MCF 10A (cell line): ENCODE measurements at regions not wholly inside any gene's neighbourhood (a gene's known extent, or its start where the extent isn't known, plus 50 kb on each side); places are given as distances from the start of the nearest gene placed in this dataset.
"Not testable (repeated sequence)": the region's sequence is repeated elsewhere in the genome, so short reads cannot be mapped to it uniquely, and the experiment has no call there.

ENCODE experiments used
- BruUV-seq: library from RNA; stranded (reverse); fragments of 400-500 nt; replicated peaks from 2 replicates; lab custom pipeline; 2021; lab: Mats Ljungman, UMichigan
- CTCF ChIA-PET: fragments of 300-600 bp; sonication (Branson Sonifier 250); formaldehyde crosslinking; extraction: SDS; loops from one replicate; lab custom pipeline; 2021; ENCODE audit warnings: antibody characterized with exemption, inconsistent platforms; lab: Yijun Ruan, JAX
- POLR2A ChIA-PET: fragments of 300-600, 350-650 bp; sonication (Branson Sonifier 250); formaldehyde crosslinking; extraction: SDS; loops from one replicate; lab custom pipeline; 2020; ENCODE audit warnings: antibody characterized with exemption, inconsistent platforms; lab: Yijun Ruan, JAX
- DNase-seq: peaks from one replicate; pipeline ENCODE4 v3.0.0-alpha.2; 2018; ENCODE audit not compliant: unreplicated experiment
- H3K27ac Mint-ChIP-seq: one replicate; pipeline ENCODE4 v1.8.0; 2022; ENCODE audit warnings: mild to moderate bottlenecking, low read depth, mixed read lengths; ENCODE audit not compliant: unreplicated experiment
- H3K27me3 Mint-ChIP-seq: one replicate; pipeline ENCODE4 v1.8.0; 2022; ENCODE audit warnings: mixed read lengths; ENCODE audit not compliant: insufficient read depth, unreplicated experiment
- H3K36me3 Mint-ChIP-seq: one replicate; pipeline ENCODE4 v1.8.0; 2022; ENCODE audit warnings: mild to moderate bottlenecking, moderate library complexity, mixed read lengths; ENCODE audit not compliant: insufficient read depth, unreplicated experiment
- H3K4me1 Mint-ChIP-seq: one replicate; pipeline ENCODE4 v1.8.0; 2022; ENCODE audit warnings: mixed read lengths; ENCODE audit not compliant: insufficient read depth, unreplicated experiment
- H3K4me3 Mint-ChIP-seq: one replicate; pipeline ENCODE4 v1.8.0; 2022; ENCODE audit warnings: mild to moderate bottlenecking, moderate library complexity, mixed read lengths; ENCODE audit not compliant: unreplicated experiment
- H3K9me3 Mint-ChIP-seq: one replicate; pipeline ENCODE4 v1.8.0; 2022; ENCODE audit warnings: mixed read lengths; ENCODE audit not compliant: unreplicated experiment
- intact Hi-C: fragments of 100-400 bp; cut with micrococcal nuclease; formaldehyde crosslinking; loops from 2 replicates; pipeline ENCODE4 v1.14.1; 2022
- TF ChIP-seq, protein P1 (sequence below): fragments of 200-600 bp; IDR thresholded peaks from one replicate; pipeline ENCODE4 v1.8.0; 2022; ENCODE audit warnings: antibody characterized with exemption, mild to moderate bottlenecking; ENCODE audit not compliant: unreplicated experiment

DNA sequence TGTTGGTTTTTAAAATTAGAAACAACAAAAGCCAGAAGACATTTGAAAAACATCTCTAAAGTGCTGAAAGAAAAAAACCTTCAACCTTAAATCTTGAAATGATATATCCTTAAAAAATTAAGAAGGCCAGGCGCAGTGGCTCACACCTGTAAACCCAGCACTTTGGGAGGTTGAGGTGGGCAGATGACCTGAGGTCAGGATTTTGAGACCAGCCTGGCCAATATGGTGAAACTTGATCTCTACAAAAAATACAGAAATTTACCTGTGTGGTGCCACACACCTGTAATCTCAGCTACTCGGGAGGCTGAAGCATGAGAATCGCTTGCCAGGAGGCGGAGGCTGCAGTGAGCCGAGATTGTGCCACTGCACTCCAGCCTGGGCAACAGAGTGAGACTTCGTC lies 87.7 kb upstream of the SIX2 start:
- DNase-seq = no peak
- Mint-ChIP-seq H3K4me1 (no peaks in the 10 kb centered on the region), H3K4me3 (no peak overlapping the region), H3K36me3 (no peaks in the 10 kb centered on the region), H3K27me3 (peaks cover 39% of the 10 kb centered on the region), H3K27ac (no peak overlapping the region), H3K9me3 (no peaks in the 10 kb centered on the region)
- CTCF ChIA-PET = interaction anchor here (0.7 kb wide), 1 partner anchor 17 kb away, joined by 4 read pairs; no protein-coding TSS in a partner anchor
- BruUV-seq = no TSS peak
- intact Hi-C loops = no loop called here
- POLR2A ChIA-PET = no interaction called here
- TF ChIP-seq, protein P1, sequence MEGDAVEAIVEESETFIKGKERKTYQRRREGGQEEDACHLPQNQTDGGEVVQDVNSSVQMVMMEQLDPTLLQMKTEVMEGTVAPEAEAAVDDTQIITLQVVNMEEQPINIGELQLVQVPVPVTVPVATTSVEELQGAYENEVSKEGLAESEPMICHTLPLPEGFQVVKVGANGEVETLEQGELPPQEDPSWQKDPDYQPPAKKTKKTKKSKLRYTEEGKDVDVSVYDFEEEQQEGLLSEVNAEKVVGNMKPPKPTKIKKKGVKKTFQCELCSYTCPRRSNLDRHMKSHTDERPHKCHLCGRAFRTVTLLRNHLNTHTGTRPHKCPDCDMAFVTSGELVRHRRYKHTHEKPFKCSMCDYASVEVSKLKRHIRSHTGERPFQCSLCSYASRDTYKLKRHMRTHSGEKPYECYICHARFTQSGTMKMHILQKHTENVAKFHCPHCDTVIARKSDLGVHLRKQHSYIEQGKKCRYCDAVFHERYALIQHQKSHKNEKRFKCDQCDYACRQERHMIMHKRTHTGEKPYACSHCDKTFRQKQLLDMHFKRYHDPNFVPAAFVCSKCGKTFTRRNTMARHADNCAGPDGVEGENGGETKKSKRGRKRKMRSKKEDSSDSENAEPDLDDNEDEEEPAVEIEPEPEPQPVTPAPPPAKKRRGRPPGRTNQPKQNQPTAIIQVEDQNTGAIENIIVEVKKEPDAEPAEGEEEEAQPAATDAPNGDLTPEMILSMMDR = no peak

DNA sequence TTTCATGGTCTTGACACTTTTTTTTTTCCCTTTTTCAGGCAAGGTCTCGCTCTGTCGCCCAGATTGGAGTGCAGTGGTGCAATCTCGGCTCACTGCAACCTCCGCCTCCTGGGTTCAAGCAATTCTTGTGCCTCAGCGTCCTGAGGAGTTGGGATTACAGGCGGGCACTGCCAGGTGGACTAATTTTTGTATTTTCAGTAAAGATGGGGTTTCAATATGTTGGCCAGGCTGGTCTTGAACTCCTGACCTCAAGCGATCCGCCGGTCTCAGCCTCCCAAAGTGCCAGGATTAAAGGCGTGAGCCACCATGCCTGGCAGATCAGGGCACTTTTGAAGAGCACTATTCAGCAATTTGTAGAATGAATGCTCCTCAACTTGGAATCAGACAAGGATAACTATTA lies 86.8 kb upstream of the SIX2 start:
- H3K4me1 Mint-ChIP-seq, intact Hi-C loops, CTCF ChIA-PET, DNase-seq, BruUV-seq, H3K36me3 Mint-ChIP-seq, H3K27ac Mint-ChIP-seq, POLR2A ChIA-PET, H3K9me3 Mint-ChIP-seq, H3K4me3 Mint-ChIP-seq: not testable (repeated sequence)
- H3K27me3 Mint-ChIP-seq = peaks cover 39% of the 10 kb centered on the region

DNA sequence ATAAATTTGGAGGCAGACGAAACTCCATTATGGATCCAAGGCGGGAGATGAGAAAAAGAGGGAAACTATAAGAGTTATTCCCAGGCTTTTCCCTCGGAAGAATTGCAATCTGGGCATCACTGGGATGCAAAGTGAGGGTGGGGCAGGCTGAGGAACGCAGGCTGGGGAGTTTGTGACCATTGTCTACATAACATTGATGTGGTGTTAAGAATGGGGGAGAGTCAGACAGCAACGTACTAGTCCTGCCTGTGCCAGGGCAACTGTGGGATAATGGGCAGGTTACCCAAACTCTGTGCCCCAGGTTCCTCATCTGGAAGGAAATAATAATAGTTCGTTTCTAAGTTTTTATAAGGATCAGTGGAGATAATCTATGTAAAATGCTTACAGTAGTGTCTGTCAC lies 84.4 kb upstream of the SIX2 start:
- Mint-ChIP-seq H3K9me3 (no peaks in the 10 kb centered on the region), H3K27me3 (peaks cover 39% of the 10 kb centered on the region), H3K4me3 (no peak overlapping the region), H3K36me3 (no peaks in the 10 kb centered on the region), H3K4me1 (no peaks in the 10 kb centered on the region), H3K27ac (no peak overlapping the region)
- intact Hi-C loops = no loop called here
- no peak for DNase-seq
- POLR2A ChIA-PET = no interaction called here
- CTCF ChIA-PET = interaction anchor here (0.6 kb wide), 1 partner anchor 899 kb away, joined by 3 read pairs; no protein-coding TSS in a partner anchor
- TF ChIP-seq, protein P1 = no peak
- no TSS peak for BruUV-seq

DNA sequence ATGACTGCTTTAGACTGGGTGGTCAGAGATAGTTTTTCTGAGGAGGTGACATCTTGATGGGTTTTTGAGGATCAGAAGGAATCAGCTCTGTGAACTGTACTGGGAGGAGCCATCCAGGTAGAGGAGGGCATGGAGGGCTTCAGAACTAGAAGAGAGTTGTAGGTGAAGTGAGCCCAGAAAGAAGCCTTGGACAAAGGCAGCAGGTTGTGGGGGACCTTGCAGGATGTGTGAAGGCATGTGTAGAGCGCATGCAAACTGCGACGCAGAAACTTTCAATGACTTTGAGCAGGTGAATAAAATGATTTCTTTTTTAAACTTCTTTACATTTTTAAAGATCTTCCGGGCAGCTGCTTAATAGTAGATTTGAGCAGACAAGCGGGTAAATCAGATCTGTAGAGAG lies 83.9 kb upstream of the SIX2 start:
- no TSS peak for BruUV-seq
- Mint-ChIP-seq H3K27ac (no peak overlapping the region), H3K27me3 (peaks cover 39% of the 10 kb centered on the region), H3K9me3 (no peaks in the 10 kb centered on the region), H3K4me3 (no peak overlapping the region), H3K36me3 (no peaks in the 10 kb centered on the region), H3K4me1 (no peaks in the 10 kb centered on the region)
- ChIA-PET POLR2A (no interaction called here), CTCF (no interaction called here)
- intact Hi-C loops = no loop called here
- no peak for DNase-seq
- TF ChIP-seq, protein P1 = no peak
